H1 (cell line): ENCODE measurements at regions not wholly inside any gene's neighbourhood (a gene's known extent, or its start where the extent isn't known, plus 50 kb on each side); places are given as distances from the start of the nearest gene placed in this dataset.
"Not testable (repeated sequence)": the region's sequence is repeated elsewhere in the genome, so short reads cannot be mapped to it uniquely, and the experiment has no call there.

Experiments
- EZH2 ChIP-seq: fragments of 200-600 bp; sonication (generic); IDR thresholded peaks from 2 replicates; pipeline ENCODE4 v1.7.1; 2012; ENCODE audit warnings: low read depth, mild to moderate bottlenecking, moderate library complexity, low read length, inconsistent platforms; ENCODE audit not compliant: severe bottlenecking
- SP2 ChIP-seq: IDR thresholded peaks from 2 replicates; pipeline ENCODE4 v1.6.1; 2012; ENCODE audit warnings: mild to moderate bottlenecking, low read length, inconsistent platforms
- TAF1 ChIP-seq: IDR thresholded peaks from 2 replicates; pipeline ENCODE4 v1.6.1; 2011; ENCODE audit warnings: mild to moderate bottlenecking, low read depth, low read length
- TF ChIP-seq, protein P1 (sequence below), 3 experiments: IDR thresholded peaks; 1 replicate in 2 of 3; 2 replicates in 1 of 3; pipeline versions ENCODE4 v1.5.1 to v1.6.1; 2011; ENCODE audit warnings: low read length in 3 of 3, mild to moderate bottlenecking in 3 of 3, inconsistent platforms in 2 of 3, low read depth in 1 of 3, moderate library complexity in 1 of 3; ENCODE audit not compliant: insufficient read depth in 1 of 3; ENCODE audit errors: control extremely low read depth in 1 of 3

DNA sequence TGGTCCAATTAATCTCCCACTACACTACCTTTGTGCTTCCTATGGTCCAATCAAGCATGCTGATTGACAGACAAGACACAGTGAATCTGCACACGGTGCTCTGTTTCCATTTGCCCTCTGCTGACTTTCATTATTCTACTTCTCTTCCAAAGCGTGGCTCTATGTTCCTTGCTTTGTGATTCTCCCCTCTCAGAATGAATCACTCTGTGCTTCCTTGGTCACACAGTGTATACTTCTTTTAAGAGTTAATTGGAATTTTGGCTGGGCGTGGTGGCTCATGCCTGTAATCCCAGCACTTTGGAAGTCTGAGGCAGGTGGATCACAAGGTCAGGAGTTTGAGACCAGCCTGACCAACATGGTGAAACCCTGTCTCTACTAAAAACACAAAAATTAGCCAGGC is 65.1 kb upstream of the SLC44A3 start:
- not testable (repeated sequence) for TF ChIP-seq EZH2, TAF1, SP2
- TF ChIP-seq, protein P1, sequence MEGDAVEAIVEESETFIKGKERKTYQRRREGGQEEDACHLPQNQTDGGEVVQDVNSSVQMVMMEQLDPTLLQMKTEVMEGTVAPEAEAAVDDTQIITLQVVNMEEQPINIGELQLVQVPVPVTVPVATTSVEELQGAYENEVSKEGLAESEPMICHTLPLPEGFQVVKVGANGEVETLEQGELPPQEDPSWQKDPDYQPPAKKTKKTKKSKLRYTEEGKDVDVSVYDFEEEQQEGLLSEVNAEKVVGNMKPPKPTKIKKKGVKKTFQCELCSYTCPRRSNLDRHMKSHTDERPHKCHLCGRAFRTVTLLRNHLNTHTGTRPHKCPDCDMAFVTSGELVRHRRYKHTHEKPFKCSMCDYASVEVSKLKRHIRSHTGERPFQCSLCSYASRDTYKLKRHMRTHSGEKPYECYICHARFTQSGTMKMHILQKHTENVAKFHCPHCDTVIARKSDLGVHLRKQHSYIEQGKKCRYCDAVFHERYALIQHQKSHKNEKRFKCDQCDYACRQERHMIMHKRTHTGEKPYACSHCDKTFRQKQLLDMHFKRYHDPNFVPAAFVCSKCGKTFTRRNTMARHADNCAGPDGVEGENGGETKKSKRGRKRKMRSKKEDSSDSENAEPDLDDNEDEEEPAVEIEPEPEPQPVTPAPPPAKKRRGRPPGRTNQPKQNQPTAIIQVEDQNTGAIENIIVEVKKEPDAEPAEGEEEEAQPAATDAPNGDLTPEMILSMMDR (IDR thresholded peaks at IDR 0.05; ENCODE audit: control extremely low read depth in 1 of 3, insufficient read depth in 1 of 3, low read depth in 1 of 3, low read length in 3 of 3) = not testable (repeated sequence)
